Calu3 (cell line): ENCODE measurements at regions not wholly inside any gene's neighbourhood (a gene's known extent, or its start where the extent isn't known, plus 50 kb on each side); places are given as distances from the start of the nearest gene placed in this dataset.

Experiments used
- BruUV-seq: library from RNA; stranded (reverse); fragments of 400-500 nt; replicated peaks from 2 replicates; lab custom pipeline; 2021; lab: Mats Ljungman, UMichigan
- CTCF ChIA-PET: fragments of 300-600 bp; sonication (Branson Sonifier 250); formaldehyde crosslinking; loops from one replicate; lab custom pipeline; 2022; ENCODE audit warnings: antibody characterized with exemption; lab: Charles Lee
- DNase-seq: peaks from one replicate; pipeline ENCODE4 v3.0.0; 2022
- H3K27ac Mint-ChIP-seq: one replicate; pipeline ENCODE4 v1.8.0; 2022; ENCODE audit warnings: mixed read lengths; ENCODE audit not compliant: unreplicated experiment
- H3K27me3 Mint-ChIP-seq: one replicate; pipeline ENCODE4 v1.8.0; 2022; ENCODE audit warnings: mixed read lengths; ENCODE audit not compliant: unreplicated experiment
- H3K36me3 Mint-ChIP-seq: one replicate; pipeline ENCODE4 v1.8.0; 2022; ENCODE audit warnings: mild to moderate bottlenecking, moderate library complexity, mixed read lengths; ENCODE audit not compliant: insufficient read depth, unreplicated experiment
- H3K4me1 Mint-ChIP-seq: one replicate; pipeline ENCODE4 v1.8.0; 2022; ENCODE audit warnings: mild to moderate bottlenecking, low read depth, mixed read lengths; ENCODE audit not compliant: unreplicated experiment
- H3K4me3 Mint-ChIP-seq: one replicate; pipeline ENCODE4 v1.8.0; 2022; ENCODE audit warnings: mild to moderate bottlenecking, low read depth, moderate library complexity, mixed read lengths; ENCODE audit not compliant: unreplicated experiment
- H3K9me3 Mint-ChIP-seq: one replicate; pipeline ENCODE4 v1.8.0; 2022; ENCODE audit warnings: low read depth, mixed read lengths; ENCODE audit not compliant: unreplicated experiment
- CTCF ChIP-seq: fragments of 200-600 bp; IDR thresholded peaks from one replicate; pipeline ENCODE4 v1.8.0; 2022; ENCODE audit warnings: antibody characterized with exemption; ENCODE audit not compliant: unreplicated experiment
- intact Hi-C: fragments of 100-400 bp; cut with micrococcal nuclease; formaldehyde crosslinking; loops from one replicate; pipeline ENCODE4 v1.10.0; 2022; ENCODE audit not compliant: unreplicated experiment

GRCh38 chr1:103986792-103987191, 237.1 kb downstream of the AMY1C start:
- BruUV-seq: no TSS peak
- intact Hi-C loops: no loop called here
- TF ChIP-seq CTCF: no peak
- Mint-ChIP-seq H3K9me3 (no peaks in the 10 kb centered on the region), H3K36me3 (no peaks in the 10 kb centered on the region), H3K27ac (no peak overlapping the region), H3K4me1 (no peaks in the 10 kb centered on the region), H3K27me3 (no peaks in the 10 kb centered on the region), H3K4me3 (no peak overlapping the region)
- CTCF ChIA-PET: no interaction called here
- no peak for DNase-seq

- Mint-ChIP-seq H3K4me1 (no peaks in the 10 kb centered on the region), H3K9me3 (no peaks in the 10 kb centered on the region), H3K27ac (no peak overlapping the region), H3K36me3 (no peaks in the 10 kb centered on the region), H3K4me3 (no peak overlapping the region), H3K27me3 (no peaks in the 10 kb centered on the region)
- no peak for DNase-seq
- CTCF ChIA-PET: no interaction called here
- intact Hi-C loops: no loop called here
- no peak for TF ChIP-seq CTCF
- no TSS peak for BruUV-seq
Measured at GRCh38 chr1:103997631-103998030, 247.9 kb downstream of the AMY1C start.

- Mint-ChIP-seq H3K27me3 (no peaks in the 10 kb centered on the region), H3K4me3 (no peak overlapping the region), H3K4me1 (no peaks in the 10 kb centered on the region), H3K27ac (no peak overlapping the region), H3K36me3 (no peaks in the 10 kb centered on the region), H3K9me3 (peaks cover 6% of the 10 kb centered on the region)
- intact Hi-C loops: no loop called here
- no peak for DNase-seq
- no peak for TF ChIP-seq CTCF
- no TSS peak for BruUV-seq
- CTCF ChIA-PET: no interaction called here
Measured at GRCh38 chr1:104018922-104019674, 269.4 kb downstream of the AMY1C start.

GRCh38 chr1:104019675-104020049, 270.0 kb downstream of the AMY1C start:
- Mint-ChIP-seq H3K4me3 (no peak overlapping the region), H3K27ac (no peak overlapping the region), H3K36me3 (no peaks in the 10 kb centered on the region), H3K9me3 (peaks cover 6% of the 10 kb centered on the region), H3K4me1 (peaks cover 5% of the 10 kb centered on the region), H3K27me3 (no peaks in the 10 kb centered on the region)
- TF ChIP-seq CTCF: no peak
- DNase-seq: no peak
- CTCF ChIA-PET: no interaction called here
- BruUV-seq: no TSS peak
- intact Hi-C loops: no loop called here
